GM23248 (cell line): ENCODE measurements at regions not wholly inside any gene's neighbourhood (a gene's known extent, or its start where the extent isn't known, plus 50 kb on each side); places are given as distances from the start of the nearest gene placed in this dataset.

Experiments
- DNase-seq: peaks from one replicate; pipeline ENCODE4 v3.0.0-alpha.2; 2015
- H2AFZ ChIP-seq: fragments of 200-600 bp; sonication (generic); 2 replicates; pipeline ENCODE4 v1.6.1; 2016; ENCODE audit warnings: antibody characterized with exemption
- H3F3A ChIP-seq: fragments of 200-600 bp; sonication (generic); 2 replicates; pipeline ENCODE4 v1.6.1; 2016; ENCODE audit warnings: mild to moderate bottlenecking, antibody characterized with exemption, mixed run types; ENCODE audit not compliant: insufficient read depth
- H3K27ac ChIP-seq: fragments of 200-600 bp; sonication (generic); 2 replicates; pipeline ENCODE4 v1.5.1; 2016; ENCODE audit warnings: mild to moderate bottlenecking
- H3K27me3 ChIP-seq: fragments of 200-600 bp; sonication (generic); replicated peaks from 2 replicates; pipeline ENCODE4 v1.6.1; 2016; ENCODE audit warnings: mild to moderate bottlenecking; ENCODE audit not compliant: insufficient read depth
- H3K36me3 ChIP-seq: fragments of 200-600 bp; sonication (generic); 2 replicates; pipeline ENCODE4 v1.6.1; 2016; ENCODE audit warnings: low read depth, mild to moderate bottlenecking
- H3K4me1 ChIP-seq: fragments of 200-600 bp; sonication (generic); 2 replicates; pipeline ENCODE4 v1.6.1; 2016; ENCODE audit warnings: mild to moderate bottlenecking; ENCODE audit not compliant: insufficient read depth
- H3K4me2 ChIP-seq: fragments of 200-600 bp; sonication (generic); one replicate; pipeline ENCODE4 v1.6.1; 2016; ENCODE audit warnings: mild to moderate bottlenecking; ENCODE audit not compliant: unreplicated experiment
- H3K4me3 ChIP-seq: fragments of 200-600 bp; sonication (generic); 2 replicates; pipeline ENCODE4 v1.5.1; 2016; ENCODE audit warnings: mild to moderate bottlenecking
- H3K79me2 ChIP-seq: fragments of 200-600 bp; sonication (generic); 2 replicates; pipeline ENCODE4 v1.6.1; 2016; ENCODE audit warnings: mild to moderate bottlenecking; ENCODE audit not compliant: insufficient read depth
- H3K9ac ChIP-seq: fragments of 200-600 bp; sonication (generic); 2 replicates; pipeline ENCODE4 v1.6.1; 2016; ENCODE audit warnings: mild to moderate bottlenecking
- H3K9me2 ChIP-seq: fragments of 200-600 bp; sonication (generic); 2 replicates; pipeline ENCODE4 v1.6.1; 2016; ENCODE audit warnings: mixed run types, mild to moderate bottlenecking, moderate library complexity; ENCODE audit not compliant: insufficient read depth
- H3K9me3 ChIP-seq: fragments of 200-600 bp; sonication (generic); one replicate; pipeline ENCODE4 v1.6.1; 2017; ENCODE audit warnings: low read depth
- H4K20me1 ChIP-seq: fragments of 200-600 bp; sonication (generic); 2 replicates; pipeline ENCODE4 v1.6.0; 2016; ENCODE audit not compliant: insufficient read depth
- EZH2 ChIP-seq: fragments of 200-600 bp; sonication (generic); IDR thresholded peaks from 2 replicates; pipeline ENCODE4 v1.6.1; 2018; ENCODE audit warnings: antibody characterized with exemption, mild to moderate bottlenecking; ENCODE audit not compliant: insufficient read depth, poor library complexity, severe bottlenecking
- EZH2phosphoT487 ChIP-seq: fragments of 200-600 bp; sonication (generic); IDR thresholded peaks from 2 replicates; pipeline ENCODE4 v1.6.1; 2018; ENCODE audit warnings: antibody characterized with exemption, moderate library complexity, mild to moderate bottlenecking, low read depth; ENCODE audit not compliant: insufficient read depth
- WGBS, 2 experiments: methylation state at CpG; one replicate each; pipeline ENCODE4 v1.1.6; 2015 to 2017; ENCODE audit warnings: low lambda C conversion rate in 2 of 2, low coverage in 1 of 2; ENCODE audit errors: missing lambda C conversion rate in 2 of 2; 5-methylcytosine and 5-hydroxymethylcytosine counted together
- in situ Hi-C: fragments of 300-500 bp; cut with MboI; formaldehyde crosslinking; loops from 2 replicates; pipeline ENCODE4 v1.15.0; 2020

DNA sequence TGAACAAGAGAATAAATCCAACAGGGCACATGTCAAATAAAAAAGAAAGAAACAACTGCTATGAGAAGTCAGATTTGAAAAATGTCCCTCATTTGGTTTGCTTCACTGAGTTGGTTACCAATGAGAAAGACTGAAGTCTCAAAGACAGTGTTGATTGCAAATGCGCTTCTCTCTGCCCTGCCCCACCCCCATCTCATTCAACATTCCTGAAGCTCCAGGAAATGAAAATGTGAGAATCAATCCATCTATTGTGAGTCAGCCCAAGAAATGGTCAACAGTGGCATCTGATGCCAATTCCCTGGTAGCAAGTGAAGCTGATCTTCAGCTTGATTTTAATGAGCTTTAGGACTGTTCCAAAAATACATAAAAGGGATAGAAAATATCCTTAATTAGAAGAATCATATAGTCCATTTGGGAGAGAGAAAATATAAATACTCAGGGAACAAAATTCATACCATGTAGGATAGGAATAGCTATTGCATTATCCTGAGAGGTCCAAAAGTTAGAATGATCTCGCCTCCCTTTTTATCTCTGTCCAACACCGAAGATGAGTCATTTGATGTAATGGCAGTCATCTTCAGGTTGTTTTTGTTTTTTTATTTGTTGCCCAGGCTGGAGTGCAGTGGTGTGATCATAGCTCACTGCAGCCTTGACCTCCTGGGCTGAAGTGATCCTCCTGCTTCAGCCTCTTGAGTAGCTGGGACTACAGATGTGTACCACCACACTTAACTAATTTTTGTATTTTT, 200.3 kb upstream of the UMPS start:
- Histone ChIP-seq H3K9me2 (no peaks in the 10 kb centered on the region), H4K20me1 (no peaks in the 10 kb centered on the region), H3K9me3 (no peaks in the 10 kb centered on the region), H3K4me3 (no peak overlapping the region), H3K4me1 (no peaks in the 10 kb centered on the region), H3K36me3 (no peaks in the 10 kb centered on the region), H3F3A (no peaks in the 10 kb centered on the region), H3K27me3 (peaks cover 5% of the 10 kb centered on the region; the same call in 1 of the 2 replicates), H3K4me2 (no peak overlapping the region), H3K27ac (no peak overlapping the region), H3K9ac (no peak overlapping the region), H2AFZ (no peak overlapping the region), H3K79me2 (no peaks in the 10 kb centered on the region)
- in situ Hi-C loops = loop anchor here (10.0 kb wide), 1 partner anchor 185 kb away; no protein-coding TSS in a partner anchor
- TF ChIP-seq EZH2 (no peak), EZH2phosphoT487 (no peak)
- WGBS, 2 experiments = 75 to 80% methylated on average over 3 of the region's 3 CpGs
- DNase-seq = peak; percentile 34

DNA sequence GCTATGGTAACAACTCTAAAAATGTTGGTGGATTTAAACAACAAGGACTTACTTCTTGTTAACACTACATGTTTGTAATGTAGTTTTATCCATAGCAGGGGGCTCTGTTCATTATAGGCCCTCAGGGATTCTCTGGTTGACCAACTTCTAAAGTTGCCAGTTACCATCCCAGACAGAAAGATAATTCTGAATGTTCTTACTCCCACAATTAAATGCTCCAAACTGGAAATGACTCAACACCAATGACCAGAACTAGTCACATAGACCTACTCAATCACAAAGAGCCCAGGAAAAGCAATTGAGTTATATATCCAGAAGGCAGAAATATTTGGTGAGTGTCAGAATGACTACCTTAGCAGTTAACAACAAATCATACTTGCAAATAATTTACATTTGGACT, 199.3 kb upstream of the UMPS start:
- Histone ChIP-seq H3K27ac (no peak overlapping the region), H3K9me3 (no peaks in the 10 kb centered on the region), H3K36me3 (no peaks in the 10 kb centered on the region), H3K27me3 (peaks cover 6% of the 10 kb centered on the region; the same call in 1 of the 2 replicates), H3K4me1 (no peaks in the 10 kb centered on the region), H3K79me2 (no peaks in the 10 kb centered on the region), H2AFZ (no peak overlapping the region), H3K9ac (no peak overlapping the region), H3K4me2 (no peak overlapping the region), H3K4me3 (no peak overlapping the region), H3F3A (no peaks in the 10 kb centered on the region), H4K20me1 (no peaks in the 10 kb centered on the region), H3K9me2 (no peaks in the 10 kb centered on the region)
- in situ Hi-C loops = loop anchor here (10.0 kb wide), 1 partner anchor 186 kb away; no protein-coding TSS in a partner anchor
- no peak for TF ChIP-seq EZH2
- TF ChIP-seq EZH2phosphoT487 = no peak
- peak; percentile 13 for DNase-seq

DNA sequence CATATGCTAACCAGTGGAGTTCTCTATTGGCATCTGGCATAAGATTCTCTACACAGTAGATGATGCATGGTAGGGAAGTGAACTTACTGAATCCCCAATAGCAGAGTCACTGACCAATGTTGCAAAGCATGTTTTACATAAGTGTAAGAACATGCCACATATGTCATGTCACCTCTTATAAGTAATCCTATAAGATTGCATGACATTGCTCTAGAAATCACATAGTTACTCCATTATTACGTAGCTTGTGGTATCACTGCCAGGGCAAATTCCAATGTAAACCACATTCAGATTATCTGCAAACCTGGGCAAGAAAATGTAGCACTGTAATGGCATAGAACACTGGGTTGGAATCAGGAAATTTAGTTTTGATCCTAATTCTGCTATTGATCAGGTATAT, 198.2 kb upstream of the UMPS start:
- Histone ChIP-seq H3K4me2 (no peak overlapping the region), H3K9ac (no peak overlapping the region), H2AFZ (no peak overlapping the region), H3K4me3 (no peak overlapping the region), H3F3A (no peaks in the 10 kb centered on the region), H3K9me3 (no peaks in the 10 kb centered on the region), H3K9me2 (no peaks in the 10 kb centered on the region), H3K4me1 (no peaks in the 10 kb centered on the region), H3K36me3 (no peaks in the 10 kb centered on the region), H3K27me3 (peaks cover 7% of the 10 kb centered on the region; the same call in 1 of the 2 replicates), H4K20me1 (no peaks in the 10 kb centered on the region), H3K27ac (no peak overlapping the region), H3K79me2 (no peaks in the 10 kb centered on the region)
- in situ Hi-C loops = loop anchor here (10.0 kb wide), 1 partner anchor 187 kb away; no protein-coding TSS in a partner anchor
- TF ChIP-seq EZH2 (no peak), EZH2phosphoT487 (no peak)
- DNase-seq = peak; percentile 14
- WGBS, 2 experiments = 81 to 82% methylated on average over 1 of the region's 1 CpG

DNA sequence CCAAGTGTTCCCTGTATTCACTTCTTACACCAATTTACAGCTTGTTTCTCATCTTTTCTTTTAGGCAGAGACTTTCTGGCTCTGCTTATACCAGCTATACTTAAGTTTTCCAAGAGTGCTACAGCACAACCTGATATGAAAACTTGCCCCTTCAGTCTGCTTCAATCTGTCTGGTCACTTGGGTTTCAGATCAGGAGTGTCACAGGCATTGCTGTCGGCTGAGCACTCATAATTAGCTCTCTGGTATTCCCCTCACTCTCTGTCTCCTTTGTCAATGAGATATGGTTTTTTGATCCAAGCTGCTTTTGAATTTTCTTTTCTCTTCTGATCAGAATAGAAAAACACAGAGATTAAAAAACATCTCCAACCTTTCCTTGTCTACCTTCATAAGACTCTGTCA, 194.9 kb upstream of the UMPS start:
- peaks cover 15% of the 10 kb centered on the region for H3K27me3 ChIP-seq
- no peak overlapping the region for H3K4me3 ChIP-seq
- no peaks in the 10 kb centered on the region for H3K9me3 ChIP-seq
- H3K9ac ChIP-seq = no peak overlapping the region
- H3K9me2 ChIP-seq = no peaks in the 10 kb centered on the region
- no peak overlapping the region for H3K27ac ChIP-seq
- no peak for DNase-seq
- WGBS, 2 experiments = 38 to 47% methylated on average over 1 of the region's 1 CpG
- TF ChIP-seq EZH2phosphoT487 (no peak), EZH2 (no peak)
- H3K36me3 ChIP-seq = no peaks in the 10 kb centered on the region
- H3K79me2 ChIP-seq = no peaks in the 10 kb centered on the region
- no peaks in the 10 kb centered on the region for H4K20me1 ChIP-seq
- no peaks in the 10 kb centered on the region for H3K4me1 ChIP-seq
- H3K4me2 ChIP-seq = no peak overlapping the region
- no peak overlapping the region for H2AFZ ChIP-seq
- H3F3A ChIP-seq = no peaks in the 10 kb centered on the region
- in situ Hi-C loops = loop anchor here (10.0 kb wide), 1 partner anchor 191 kb away; no protein-coding TSS in a partner anchor
